Ovary (tissue), 3 donors: ENCODE measurements at regions not wholly inside any gene's neighbourhood (a gene's known extent, or its start where the extent isn't known, plus 50 kb on each side); places are given as distances from the start of the nearest gene placed in this dataset.

Experiments used
- EP300 ChIP-seq: sonication (generic); formaldehyde crosslinking; IDR thresholded peaks from one replicate; pipeline ENCODE4 v1.6.1; 2017; ENCODE audit warnings: antibody characterized with exemption
- POLR2A ChIP-seq: fragments of 450-650 bp; IDR thresholded peaks from one replicate; pipeline ENCODE4 v1.6.1; 2017; ENCODE audit warnings: antibody characterized with exemption, mild to moderate bottlenecking, moderate library complexity
- TF ChIP-seq, protein P1 (sequence below), 3 donors: fragments of 450-650 bp in 2 of 3; fragments of 200-600 bp in 1 of 3; IDR thresholded peaks; one replicate each; pipeline versions ENCODE4 v1.5.1 to v1.8.0; 2016 to 2022; ENCODE audit warnings: antibody characterized with exemption in 3 of 3, mild to moderate bottlenecking in 1 of 3
- donor health status: DM: no; HTN: no; CAD: no.

DNA sequence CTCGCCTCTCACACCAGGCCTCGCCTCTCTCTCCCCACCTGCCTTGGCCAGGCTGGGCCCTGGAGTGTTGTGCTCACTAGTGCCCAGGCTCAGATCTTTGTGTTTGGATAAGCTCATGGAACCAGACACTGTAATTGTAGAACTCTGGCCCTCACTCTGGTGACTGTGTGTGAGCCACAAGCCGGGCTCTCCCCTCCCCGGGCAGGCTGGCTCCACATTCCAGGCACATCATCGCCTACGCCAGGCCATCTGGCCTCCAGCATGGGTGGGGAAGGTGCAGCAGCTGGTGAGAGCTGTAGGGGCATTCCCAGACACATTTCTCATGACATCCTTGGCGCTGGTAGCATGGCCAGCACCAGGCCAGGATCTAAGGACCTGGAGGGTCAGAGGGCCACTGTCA, 202.3 kb downstream of the RAB11FIP4 start:
- TF ChIP-seq EP300 (no peak), POLR2A (no peak)
- TF ChIP-seq, protein P1, sequence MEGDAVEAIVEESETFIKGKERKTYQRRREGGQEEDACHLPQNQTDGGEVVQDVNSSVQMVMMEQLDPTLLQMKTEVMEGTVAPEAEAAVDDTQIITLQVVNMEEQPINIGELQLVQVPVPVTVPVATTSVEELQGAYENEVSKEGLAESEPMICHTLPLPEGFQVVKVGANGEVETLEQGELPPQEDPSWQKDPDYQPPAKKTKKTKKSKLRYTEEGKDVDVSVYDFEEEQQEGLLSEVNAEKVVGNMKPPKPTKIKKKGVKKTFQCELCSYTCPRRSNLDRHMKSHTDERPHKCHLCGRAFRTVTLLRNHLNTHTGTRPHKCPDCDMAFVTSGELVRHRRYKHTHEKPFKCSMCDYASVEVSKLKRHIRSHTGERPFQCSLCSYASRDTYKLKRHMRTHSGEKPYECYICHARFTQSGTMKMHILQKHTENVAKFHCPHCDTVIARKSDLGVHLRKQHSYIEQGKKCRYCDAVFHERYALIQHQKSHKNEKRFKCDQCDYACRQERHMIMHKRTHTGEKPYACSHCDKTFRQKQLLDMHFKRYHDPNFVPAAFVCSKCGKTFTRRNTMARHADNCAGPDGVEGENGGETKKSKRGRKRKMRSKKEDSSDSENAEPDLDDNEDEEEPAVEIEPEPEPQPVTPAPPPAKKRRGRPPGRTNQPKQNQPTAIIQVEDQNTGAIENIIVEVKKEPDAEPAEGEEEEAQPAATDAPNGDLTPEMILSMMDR (IDR thresholded peaks at IDR 0.05) = no peak
